SK-N-SH (cell line): ENCODE measurements at regions not wholly inside any gene's neighbourhood (a gene's known extent, or its start where the extent isn't known, plus 50 kb on each side); places are given as distances from the start of the nearest gene placed in this dataset.

ENCODE experiments used
- CTCF ChIA-PET: fragments of 300-600, 350-600 bp; formaldehyde crosslinking; extraction: SDS; loops from one replicate; lab custom pipeline; 2021; lab: Yijun Ruan, JAX
- POLR2A ChIA-PET: fragments of 350-600 bp; sonication (Branson Sonifier 250); formaldehyde crosslinking; extraction: SDS; loops from one replicate; lab custom pipeline; 2020; ENCODE audit warnings: antibody characterized with exemption, inconsistent platforms; lab: Yijun Ruan, JAX
- DNase-seq: peaks from one replicate; pipeline ENCODE4 v3.0.0; 2012
- H2AFZ ChIP-seq: fragments of 200-600 bp; sonication (generic); 2 replicates; pipeline ENCODE4 v1.8.1; 2016; ENCODE audit warnings: antibody characterized with exemption, mild to moderate bottlenecking, low read depth
- H3F3A ChIP-seq: fragments of 200-600 bp; sonication (generic); replicated peaks from 2 replicates; pipeline ENCODE3; 2016; ENCODE audit warnings: antibody characterized with exemption, mild to moderate bottlenecking; ENCODE audit not compliant: insufficient read depth
- H3K27ac ChIP-seq, 2 experiments: fragments of 200-500 bp in 1 of 2; fragments of 200-600 bp in 1 of 2; sonication (Bioruptor generic) in 1 of 2; sonication (generic), shearing (Covaris generic) in 1 of 2; 2 replicates each; pipeline versions ENCODE4 v1.5.1 to v1.6.1; 2014 to 2016; ENCODE audit warnings: low read depth in 2 of 2, inconsistent platforms in 1 of 2, low read length in 1 of 2, mild to moderate bottlenecking in 1 of 2, mixed read lengths in 1 of 2
- H3K27me3 ChIP-seq: fragments of 200-600 bp; sonication (generic), shearing (Covaris generic); 2 replicates; pipeline ENCODE4 v1.6.1; 2016; ENCODE audit warnings: mixed run types; ENCODE audit not compliant: insufficient read depth
- H3K36me3 ChIP-seq, 2 experiments: fragments of 200-500 bp in 1 of 2; fragments of 200-600 bp in 1 of 2; sonication (Bioruptor generic) in 1 of 2; sonication (generic) in 1 of 2; replicated peaks in 1 of 2; 2 replicates each; pipeline versions ENCODE3 to v1.5.1; 2014 to 2016; ENCODE audit warnings: low read length in 1 of 2, mild to moderate bottlenecking in 1 of 2; ENCODE audit not compliant: insufficient read depth in 2 of 2, control insufficient read depth in 1 of 2
- H3K4me1 ChIP-seq, 2 experiments: fragments of 200-500 bp in 1 of 2; fragments of 200-600 bp in 1 of 2; sonication (Bioruptor generic) in 1 of 2; sonication (generic), shearing (Covaris generic) in 1 of 2; 2 replicates each; pipeline versions ENCODE4 v1.5.1 to v1.6.1; 2014 to 2016; ENCODE audit warnings: low read depth in 1 of 2, low read length in 1 of 2, mixed run types in 1 of 2; ENCODE audit not compliant: insufficient read depth in 2 of 2, control insufficient read depth in 1 of 2
- H3K4me2 ChIP-seq: fragments of 200-600 bp; sonication (generic), shearing (Covaris generic); 2 replicates; pipeline ENCODE4 v1.6.1; 2017; ENCODE audit warnings: mixed run types
- H3K4me3 ChIP-seq, 2 experiments: fragments of 200-500 bp in 1 of 2; fragments of 200-600 bp in 1 of 2; sonication (Bioruptor generic) in 1 of 2; sonication (generic), shearing (Covaris generic) in 1 of 2; 2 replicates each; pipeline versions ENCODE4 v1.5.1 to v1.8.1; 2014 to 2016; ENCODE audit warnings: low read depth in 2 of 2, inconsistent platforms in 1 of 2, low read length in 1 of 2, mild to moderate bottlenecking in 1 of 2, mixed read lengths in 1 of 2, moderate library complexity in 1 of 2
- H3K79me2 ChIP-seq: fragments of 200-600 bp; sonication (generic); 2 replicates; pipeline ENCODE4 v1.8.1; 2017; ENCODE audit warnings: mild to moderate bottlenecking; ENCODE audit not compliant: insufficient read depth
- H3K9ac ChIP-seq: fragments of 200-600 bp; sonication (generic); 2 replicates; pipeline ENCODE4 v1.6.1; 2017; ENCODE audit warnings: mixed run types
- H3K9me2 ChIP-seq: fragments of 200-600 bp; sonication (generic); 2 replicates; pipeline ENCODE4 v1.6.1; 2017; ENCODE audit warnings: mixed run types
- H3K9me3 ChIP-seq: fragments of 200-600 bp; sonication (generic); 2 replicates; pipeline ENCODE4 v1.6.1; 2017; ENCODE audit warnings: mixed run types, mild to moderate bottlenecking, moderate library complexity
- H4K20me1 ChIP-seq: fragments of 200-600 bp; sonication (generic); 2 replicates; pipeline ENCODE4 v1.6.1; 2017; ENCODE audit warnings: mild to moderate bottlenecking, mixed run types; ENCODE audit not compliant: insufficient read depth
- CTCF ChIP-seq: fragments of 200-600 bp; sonication (generic); IDR thresholded peaks from 2 replicates; pipeline ENCODE4 v1.6.1; 2017; ENCODE audit warnings: antibody characterized with exemption, mild to moderate bottlenecking, moderate library complexity
- ELF1 ChIP-seq: IDR thresholded peaks from 2 replicates; pipeline ENCODE4 v1.4.0; 2012
- EP300 ChIP-seq, 2 experiments: IDR thresholded peaks; 2 replicates each; pipeline versions ENCODE4 v1.4.0 to v1.6.1; 2012; ENCODE audit warnings: borderline replicate concordance in 1 of 2, low read depth in 1 of 2, low read length in 1 of 2
- EZH2phosphoT487 ChIP-seq: fragments of 200-600 bp; sonication (generic); IDR thresholded peaks from 2 replicates; pipeline ENCODE4 v1.6.1; 2017; ENCODE audit warnings: low read depth, mixed run types, mild to moderate bottlenecking, antibody characterized with exemption, moderate library complexity, borderline replicate concordance
- GABPA ChIP-seq: IDR thresholded peaks from 2 replicates; pipeline ENCODE4 v1.4.0; 2012; ENCODE audit warnings: low read depth, mild to moderate bottlenecking
- GATA2 ChIP-seq: sonication (generic); formaldehyde crosslinking; IDR thresholded peaks from 2 replicates; pipeline ENCODE4 v1.5.0; 2020; ENCODE audit warnings: mild to moderate bottlenecking, missing genetic modification reagents
- IRF3 ChIP-seq: fragments of 150-350 bp; IDR thresholded peaks from 2 replicates; pipeline ENCODE4 v1.6.1; 2016; ENCODE audit warnings: mild to moderate bottlenecking, low read depth, low read length
- JUND ChIP-seq: IDR thresholded peaks from 2 replicates; pipeline ENCODE4 v1.4.0; 2012
- MAX ChIP-seq: IDR thresholded peaks from 2 replicates; pipeline ENCODE4 v1.4.0; 2012; ENCODE audit warnings: low read depth
- MXI1 ChIP-seq: IDR thresholded peaks from 2 replicates; pipeline ENCODE4 v1.6.1; 2012; ENCODE audit warnings: mild to moderate bottlenecking, low read depth, low read length, improper control_type of control experiment
- NFIC ChIP-seq: IDR thresholded peaks from 2 replicates; pipeline ENCODE4 v1.4.0; 2012; ENCODE audit warnings: borderline replicate concordance
- NRF1 ChIP-seq: IDR thresholded peaks from 2 replicates; pipeline ENCODE4 v1.6.1; 2012; ENCODE audit warnings: low read depth, mild to moderate bottlenecking, low read length
- POLR2AphosphoS5 ChIP-seq: IDR thresholded peaks from 2 replicates; pipeline ENCODE4 v1.6.1; 2012; ENCODE audit warnings: low read depth, low read length
- RAD21 ChIP-seq: IDR thresholded peaks from 2 replicates; pipeline ENCODE4 v1.6.1; 2012; ENCODE audit warnings: mild to moderate bottlenecking, low read length
- RCOR1 ChIP-seq: fragments of 150-350 bp; IDR thresholded peaks from 2 replicates; pipeline ENCODE4 v1.6.1; 2017; ENCODE audit warnings: antibody characterized with exemption, low read length
- RFX5 ChIP-seq: IDR thresholded peaks from 2 replicates; pipeline ENCODE4 v1.6.1; 2012; ENCODE audit warnings: mild to moderate bottlenecking, improper control_type of control experiment, low read length
- RXRA ChIP-seq: IDR thresholded peaks from 2 replicates; pipeline ENCODE4 v1.4.0; 2012; ENCODE audit warnings: low read depth, mild to moderate bottlenecking, borderline replicate concordance
- SIN3A ChIP-seq: IDR thresholded peaks from 2 replicates; pipeline ENCODE4 v1.6.1; 2012; ENCODE audit warnings: low read depth, mild to moderate bottlenecking, low read length, moderate library complexity, borderline replicate concordance
- TAF1 ChIP-seq: IDR thresholded peaks from 2 replicates; pipeline ENCODE4 v1.6.1; 2012; ENCODE audit warnings: low read depth, mild to moderate bottlenecking, low read length, moderate library complexity, borderline replicate concordance
- TEAD4 ChIP-seq: IDR thresholded peaks from 2 replicates; pipeline ENCODE4 v1.4.0; 2012; ENCODE audit warnings: mild to moderate bottlenecking, borderline replicate concordance; ENCODE audit not compliant: insufficient read depth
- USF2 ChIP-seq: fragments of 150-350 bp; IDR thresholded peaks from 2 replicates; pipeline ENCODE4 v1.6.1; 2017; ENCODE audit warnings: antibody characterized with exemption, low read length, low read depth, borderline replicate concordance
- ZBTB33 ChIP-seq: IDR thresholded peaks from 2 replicates; pipeline ENCODE4 v1.4.0; 2012; ENCODE audit warnings: low read depth, borderline replicate concordance
- WGBS: methylation state at CpG from one replicate; pipeline ENCODE4 v1.1.6; 2017; ENCODE audit warnings: low lambda C conversion rate; 5-methylcytosine and 5-hydroxymethylcytosine counted together

- H3K9ac ChIP-seq, result no peak overlapping the region
- no peaks in the 10 kb centered on the region for H3K9me3 ChIP-seq
- DNase-seq, result no peak
- TF ChIP-seq CTCF (no peak), ELF1 (no peak), USF2 (no peak), NFIC (no peak), JUND (no peak), RCOR1 (no peak), MXI1 (no peak), MAX (no peak), RFX5 (no peak), EP300 (IDR thresholded peaks at IDR 0.05; ENCODE audit: borderline replicate concordance in 1 of 2, low read depth in 1 of 2, low read length in 1 of 2) (no peak), RXRA (no peak)
- TF ChIP-seq, all 33 proteins: peak for 0
- Histone ChIP-seq H3K4me2 (no peak overlapping the region), H3K27ac (no peak overlapping the region), H3K36me3 (no peaks in the 10 kb centered on the region), H3K4me1 (peaks cover 0 to 3% of the 10 kb centered on the region in 2 experiments; a peak in 1 of 4 replicates), H3K4me3 (no peak overlapping the region), H3K9me2 (no peaks in the 10 kb centered on the region), H2AFZ (no peak overlapping the region), H4K20me1 (no peaks in the 10 kb centered on the region), H3F3A (no peaks in the 10 kb centered on the region), H3K27me3 (no peaks in the 10 kb centered on the region), H3K79me2 (no peaks in the 10 kb centered on the region)
- ChIA-PET CTCF (interaction anchor here (1.0 kb wide), 1 partner anchor 9 kb away, joined by 3 read pairs; no protein-coding TSS in a partner anchor), POLR2A (no interaction called here)
- 17% methylated on average over 1 of the region's 1 CpG for WGBS
Measured at GRCh38 chr10:123244747-123245146, 90.5 kb downstream of the BUB3 start.

GRCh38 chr10:123245264-123245663 is 91.1 kb downstream of the BUB3 start:
- Histone ChIP-seq H3K9ac (no peak overlapping the region), H3K4me2 (no peak overlapping the region), H3K4me3 (no peak overlapping the region), H2AFZ (no peak overlapping the region), H3K9me3 (no peaks in the 10 kb centered on the region), H3K4me1 (peaks cover 0 to 3% of the 10 kb centered on the region in 2 experiments; a peak in 1 of 4 replicates), H3K36me3 (no peaks in the 10 kb centered on the region), H3K9me2 (no peaks in the 10 kb centered on the region), H3K27ac (no peak overlapping the region), H3F3A (no peaks in the 10 kb centered on the region), H4K20me1 (no peaks in the 10 kb centered on the region)
- ChIA-PET CTCF (interaction anchor here (1.0 kb wide), 2 partner anchors 10 to 13 kb away, joined by 3 read pairs; no protein-coding TSS in a partner anchor), POLR2A (no interaction called here)
- 79% methylated on average over 9 of the region's 9 CpGs for WGBS
- TF ChIP-seq SIN3A, result no peak
- no peak for TF ChIP-seq ELF1
- no peak for TF ChIP-seq RCOR1
- no peak for TF ChIP-seq GATA2 (CRISPR knock-in tag)
- TF ChIP-seq TEAD4, result no peak
- TF ChIP-seq EP300 (IDR thresholded peaks at IDR 0.05; ENCODE audit: borderline replicate concordance in 1 of 2, low read depth in 1 of 2, low read length in 1 of 2), result no peak
- no peak for TF ChIP-seq EZH2phosphoT487
- no peak for TF ChIP-seq GABPA
- no peak for TF ChIP-seq TAF1
- no peak for TF ChIP-seq NRF1
- TF ChIP-seq RAD21, result no peak
- no peak for TF ChIP-seq JUND
- no peak for TF ChIP-seq RFX5
- no peak for TF ChIP-seq POLR2AphosphoS5
- TF ChIP-seq IRF3, result no peak
- no peak for TF ChIP-seq ZBTB33
- no peak for TF ChIP-seq NFIC
- TF ChIP-seq, all 33 proteins: peak for 0
- Histone ChIP-seq H3K79me2 (no peaks in the 10 kb centered on the region), H3K27me3 (no peaks in the 10 kb centered on the region)
- no peak for DNase-seq
